HT-29 (cell line): ENCODE measurements at regions not wholly inside any gene's neighbourhood (a gene's known extent, or its start where the extent isn't known, plus 50 kb on each side); places are given as distances from the start of the nearest gene placed in this dataset.
"Not testable (repeated sequence)": the region's sequence is repeated elsewhere in the genome, so short reads cannot be mapped to it uniquely, and the experiment has no call there.

Experiments used
- DNase-seq: peaks from one replicate; pipeline ENCODE4 v3.0.0-alpha.2; 2015; ENCODE audit warnings: low spot score

DNA sequence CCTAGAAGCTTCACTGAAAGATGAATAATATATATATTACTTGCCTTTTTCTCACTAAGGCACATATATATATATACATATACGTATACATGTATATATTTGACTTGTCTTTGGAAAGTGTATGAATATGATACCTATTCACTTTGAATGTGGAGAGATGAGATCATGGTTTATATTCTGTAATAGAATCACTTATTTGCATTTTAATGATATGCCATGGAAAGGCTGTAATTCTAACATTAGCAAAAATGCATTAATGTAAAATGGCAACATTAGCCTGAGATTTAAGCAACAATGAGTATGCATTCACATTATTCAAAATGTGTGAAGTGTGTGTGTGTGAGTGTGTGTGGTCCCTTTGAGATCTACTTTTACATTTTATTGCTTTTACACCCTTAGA lies 54.5 kb upstream of the PRKD1 start:
- DNase-seq, result no peak

DNA sequence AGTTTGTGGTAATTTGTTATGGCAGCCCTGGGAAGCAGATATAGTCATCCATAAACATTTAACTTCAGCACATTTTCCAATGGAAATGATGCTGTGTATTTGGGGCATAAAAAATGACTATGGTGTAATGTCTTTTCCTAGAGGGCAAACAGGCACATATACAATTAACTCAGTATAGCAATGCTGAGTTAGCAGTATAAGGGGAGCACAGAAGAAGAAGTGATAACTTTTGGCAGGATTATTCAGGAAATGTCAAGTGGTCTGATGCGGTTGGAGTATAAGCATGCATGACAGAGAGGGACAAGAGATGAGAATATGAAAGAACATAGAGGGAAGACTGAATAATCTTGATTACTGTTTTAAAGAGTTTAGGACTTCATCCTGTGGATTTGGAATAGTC lies 55.3 kb upstream of the PRKD1 start:
- no peak for DNase-seq

DNA sequence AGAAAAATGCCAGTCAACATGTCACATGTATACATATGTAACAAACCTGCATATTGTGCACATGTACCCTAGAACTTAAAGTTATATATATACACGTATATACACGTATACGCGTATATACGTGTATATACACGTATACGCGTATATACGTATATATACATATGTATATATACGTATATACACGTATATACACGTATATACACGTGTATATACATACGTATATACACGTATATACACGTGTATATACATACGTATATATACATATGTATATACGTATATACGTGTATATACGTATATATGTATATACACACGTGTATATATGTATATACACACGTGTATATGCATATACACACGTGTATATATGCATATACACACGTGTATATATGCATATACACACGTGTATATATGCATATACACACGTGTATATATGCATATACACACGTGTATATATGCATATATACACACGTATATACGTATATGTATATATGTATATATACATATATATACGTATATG lies 62.8 kb upstream of the PRKD1 start:
- DNase-seq, result not testable (repeated sequence)

DNA sequence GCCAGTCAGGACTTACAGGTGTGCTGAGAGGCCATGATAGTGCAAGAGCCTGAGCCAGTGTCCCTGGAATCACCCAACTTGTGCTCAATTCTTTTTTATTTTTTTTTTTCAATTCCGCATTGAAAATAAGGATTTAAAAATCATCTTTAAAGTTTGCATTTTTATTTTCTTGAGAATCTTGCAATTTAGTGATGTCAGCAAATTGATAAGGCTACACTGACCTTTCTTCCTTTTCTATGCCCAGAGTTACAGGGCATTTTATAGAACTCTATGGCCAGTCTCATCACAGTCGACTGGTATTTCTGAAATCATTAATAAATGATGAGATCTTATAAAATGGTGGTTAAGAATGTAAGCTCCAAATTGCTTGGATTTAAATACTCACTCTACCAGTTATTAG lies 63.3 kb upstream of the PRKD1 start:
- no peak for DNase-seq

DNA sequence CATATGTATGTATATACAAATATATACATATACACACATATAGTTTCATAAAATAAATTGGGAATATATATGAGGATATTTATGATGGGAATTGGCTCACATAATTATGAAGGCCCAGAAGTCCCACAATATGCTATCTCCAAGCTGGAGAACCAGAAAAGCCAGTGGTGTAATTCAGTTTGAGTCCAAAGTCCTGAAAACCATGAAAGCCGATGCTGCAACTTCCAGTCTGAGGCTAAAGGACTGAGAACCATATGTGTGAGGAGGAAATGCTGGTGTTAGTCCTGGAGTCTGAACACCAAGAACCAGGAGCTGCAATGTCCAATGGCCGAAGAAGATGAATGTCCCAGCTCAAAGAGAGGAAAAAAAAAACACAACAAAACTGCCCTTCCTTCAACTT lies 65.5 kb upstream of the PRKD1 start:
- no peak for DNase-seq

DNA sequence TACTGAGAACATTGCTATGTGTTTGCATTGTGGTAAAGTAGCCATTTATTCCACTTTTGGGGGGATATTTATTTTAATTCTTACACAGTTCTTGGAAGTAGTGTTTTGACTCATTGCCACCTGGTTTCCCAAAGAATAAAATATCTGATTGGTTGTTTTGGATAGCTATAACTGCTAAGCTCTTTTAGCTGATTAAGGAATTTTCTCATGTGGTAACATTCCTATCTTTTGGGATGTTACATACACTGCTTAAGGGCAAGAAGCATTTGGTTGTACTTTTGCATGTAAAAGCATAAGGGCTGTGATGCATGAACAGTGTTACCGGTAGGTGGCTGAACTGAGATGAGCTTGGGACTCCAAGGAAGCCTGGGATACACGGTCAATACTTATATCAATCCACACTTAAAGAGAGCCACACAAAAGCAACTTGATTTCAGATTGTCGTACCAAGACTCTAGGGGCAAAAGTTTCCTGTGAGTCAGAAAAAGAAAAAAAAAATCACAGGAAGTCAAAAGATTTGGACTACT lies 71.4 kb upstream of the PRKD1 start:
- no peak for DNase-seq

DNA sequence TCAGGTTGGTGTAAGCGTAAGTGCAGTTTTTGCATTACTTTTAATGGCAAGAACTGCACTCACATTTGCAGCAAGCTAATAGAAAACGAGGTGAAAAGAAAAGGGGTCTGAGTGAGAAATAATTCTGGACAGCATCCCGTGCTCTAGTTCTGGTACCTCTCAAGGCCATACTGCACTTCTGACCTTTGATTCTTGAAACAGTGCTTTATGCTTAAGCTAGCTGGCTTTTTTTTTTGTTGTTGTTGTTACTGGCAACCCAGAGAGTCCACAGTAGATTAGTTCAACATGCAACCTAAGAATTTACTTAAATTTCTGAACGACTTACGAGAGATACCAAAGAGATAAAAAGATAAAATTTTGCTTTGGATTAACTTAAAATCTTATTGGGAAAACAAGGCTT lies 75.2 kb upstream of the PRKD1 start:
- DNase-seq, result no peak

DNA sequence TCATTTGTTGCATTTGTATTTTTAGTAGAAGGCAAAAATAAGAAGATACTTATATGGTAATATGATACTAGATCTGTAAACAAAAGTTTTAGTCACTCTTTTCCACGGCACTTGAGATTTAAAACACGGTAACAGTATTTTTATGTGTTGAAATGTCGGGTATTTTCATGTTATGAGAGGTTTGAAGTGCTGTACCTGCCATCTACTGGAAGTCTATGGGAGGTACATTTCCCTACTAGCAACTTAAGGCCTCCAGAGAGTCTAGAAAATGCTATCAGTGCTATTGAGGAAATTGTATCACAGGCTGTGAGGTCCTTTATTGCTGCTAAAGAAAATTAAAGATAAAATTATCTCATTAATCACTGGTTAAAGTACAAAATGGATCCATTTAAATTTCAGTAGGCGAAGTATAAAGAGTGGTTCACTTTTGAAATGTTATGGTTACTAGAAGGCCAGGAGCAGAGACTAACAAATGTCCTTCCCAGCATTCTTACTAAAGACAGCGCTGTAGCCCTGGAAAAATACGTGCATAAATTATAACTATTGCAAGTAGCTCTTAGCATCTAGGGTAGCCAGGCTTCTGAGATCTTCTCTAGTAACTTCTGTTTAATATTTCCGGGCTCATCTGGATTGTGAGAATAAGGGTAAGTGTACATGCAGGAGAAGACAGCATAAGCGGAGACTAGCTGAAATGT lies 77.6 kb upstream of the PRKD1 start:
- DNase-seq, result peak; percentile 14

DNA sequence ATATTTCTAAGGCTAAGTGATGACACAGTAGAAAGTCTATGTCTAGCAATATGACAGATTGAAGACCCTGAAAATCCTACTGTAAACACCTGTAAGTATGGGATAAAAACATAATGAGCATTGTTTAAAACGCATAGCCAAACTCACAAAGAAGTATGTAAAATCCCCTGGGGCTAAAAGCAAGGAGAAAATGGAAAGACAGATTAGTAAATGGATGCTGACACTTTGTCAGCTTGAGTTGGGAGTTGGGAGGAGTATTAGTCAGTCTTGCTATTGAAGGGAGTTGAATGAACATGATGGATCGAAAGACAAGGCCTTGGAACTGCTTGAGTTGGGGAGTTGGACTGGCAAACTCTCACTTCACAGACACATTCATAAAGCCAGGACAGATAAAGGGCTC lies 79.0 kb upstream of the PRKD1 start:
- no peak for DNase-seq

DNA sequence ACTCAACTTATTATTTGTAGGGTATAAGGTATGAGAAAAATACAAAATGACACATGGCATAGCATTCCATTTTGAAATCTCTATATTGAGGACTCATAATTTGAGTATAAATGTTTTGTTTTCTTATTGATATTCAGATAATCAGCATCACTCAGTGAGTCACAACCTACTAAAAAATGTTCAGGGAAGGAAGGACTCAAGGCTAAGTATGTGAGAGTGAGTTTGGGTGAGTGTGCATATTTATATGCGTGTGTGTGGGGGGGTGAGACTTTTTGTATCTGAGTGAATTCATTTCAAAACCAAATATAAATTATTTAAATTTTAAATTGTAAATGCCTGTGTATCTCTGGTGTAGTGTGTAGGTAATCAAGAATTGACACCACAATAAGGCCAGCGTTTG lies 87.8 kb upstream of the PRKD1 start:
- DNase-seq, result no peak

DNA sequence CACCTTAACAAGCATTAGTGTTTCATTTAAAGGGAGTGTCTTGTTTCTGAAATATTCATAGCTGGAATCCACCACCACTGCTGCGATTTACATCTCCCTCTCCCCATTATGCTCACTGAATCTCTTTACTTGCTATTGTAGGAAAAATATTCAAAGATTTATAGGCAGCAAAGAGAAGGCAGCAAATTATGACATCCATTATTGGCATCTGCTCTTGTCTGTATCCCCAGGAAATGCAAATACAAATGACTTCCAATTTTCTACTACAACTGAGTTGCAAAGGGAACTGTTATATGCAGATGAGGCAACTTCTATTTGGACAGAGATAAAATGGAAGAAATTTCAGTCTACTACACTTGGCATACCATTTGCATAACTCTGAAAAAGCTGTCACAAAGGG lies 88.4 kb upstream of the PRKD1 start:
- DNase-seq, result no peak

DNA sequence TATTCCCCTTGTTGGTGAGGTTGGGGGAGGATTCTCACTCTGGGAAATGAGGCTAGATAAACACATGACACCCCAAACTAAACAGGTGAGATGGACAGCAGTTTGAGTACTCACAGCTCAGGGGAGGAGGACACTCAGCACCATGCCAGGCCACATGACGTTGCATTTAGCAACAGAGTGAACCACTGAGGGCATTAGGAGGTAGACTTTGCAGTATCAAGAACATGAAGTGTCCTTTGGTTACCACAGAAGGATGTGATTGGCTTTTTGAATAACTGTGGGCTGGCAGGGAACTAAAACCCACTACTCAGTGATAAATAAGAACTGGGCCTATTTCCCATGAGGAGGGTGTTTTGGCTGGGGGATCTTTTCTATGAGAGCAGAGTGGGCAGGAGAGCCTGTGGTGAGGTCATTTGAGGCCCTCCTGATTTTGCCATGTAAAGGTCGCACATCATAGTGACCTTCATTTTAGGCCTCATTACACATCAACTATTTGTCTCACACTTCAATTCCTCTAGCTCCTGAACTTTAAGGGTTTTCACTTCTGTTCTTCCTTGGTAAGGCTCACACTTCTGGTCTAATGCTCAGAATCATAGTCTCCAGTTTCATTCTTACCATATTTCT lies 89.8 kb upstream of the PRKD1 start:
- no peak for DNase-seq

DNA sequence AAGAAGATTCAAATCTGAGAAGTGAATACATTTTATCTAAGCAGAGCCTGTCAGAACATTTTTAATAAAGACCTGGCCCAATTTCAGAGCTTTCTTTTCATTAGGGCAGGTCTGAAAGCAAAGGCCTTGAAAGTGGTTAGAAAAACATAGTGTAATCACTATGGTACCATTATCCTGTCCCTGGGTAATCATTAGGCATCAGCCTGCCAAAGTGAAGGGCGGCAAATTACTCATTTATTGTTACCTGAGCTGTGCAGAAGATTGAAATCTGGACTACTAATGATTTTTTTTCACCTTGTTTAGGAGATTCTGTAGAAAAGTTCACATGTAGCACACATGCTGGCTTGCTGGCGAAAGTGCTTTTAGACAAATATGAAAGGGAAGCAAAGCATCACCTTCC lies 92.6 kb upstream of the PRKD1 start:
- no peak for DNase-seq

DNA sequence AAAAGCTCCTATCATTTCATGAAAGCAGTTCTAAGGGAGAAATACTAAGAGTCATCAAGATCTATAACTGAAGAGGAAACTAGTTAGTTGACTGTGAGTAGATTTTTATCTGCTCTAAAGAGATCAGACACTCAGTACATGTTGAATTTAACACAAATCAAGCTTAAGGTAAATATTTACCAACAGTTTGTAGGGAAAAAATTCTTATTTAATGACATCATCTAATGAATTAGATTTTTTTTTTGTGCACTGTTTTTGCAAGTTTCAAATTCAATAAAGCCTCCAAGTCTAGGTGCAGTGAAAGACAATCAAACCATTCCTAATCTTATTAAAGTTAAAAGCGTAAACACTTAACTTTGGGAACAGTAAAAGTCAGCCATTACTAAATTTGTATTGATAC lies 93.0 kb upstream of the PRKD1 start:
- no peak for DNase-seq

DNA sequence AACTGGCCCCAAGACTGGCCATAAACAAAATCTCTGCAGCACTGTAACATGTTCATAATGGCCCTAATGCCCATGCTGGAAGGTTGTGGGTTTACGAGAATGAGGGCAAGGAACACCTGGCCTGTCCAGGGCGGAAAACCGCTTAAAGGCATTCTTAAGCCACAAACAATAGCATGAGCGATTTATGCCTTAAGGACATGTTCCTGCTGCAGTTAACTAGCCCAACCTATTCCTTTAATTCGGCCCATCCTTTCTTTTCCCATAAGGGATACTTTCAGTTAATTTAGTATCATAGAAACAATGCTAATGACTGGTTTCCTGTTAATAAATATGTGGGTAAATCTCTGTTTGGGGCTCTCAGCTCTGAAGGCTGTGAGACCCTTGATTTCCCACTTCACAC lies 95.7 kb upstream of the PRKD1 start:
- DNase-seq, result not testable (repeated sequence)

DNA sequence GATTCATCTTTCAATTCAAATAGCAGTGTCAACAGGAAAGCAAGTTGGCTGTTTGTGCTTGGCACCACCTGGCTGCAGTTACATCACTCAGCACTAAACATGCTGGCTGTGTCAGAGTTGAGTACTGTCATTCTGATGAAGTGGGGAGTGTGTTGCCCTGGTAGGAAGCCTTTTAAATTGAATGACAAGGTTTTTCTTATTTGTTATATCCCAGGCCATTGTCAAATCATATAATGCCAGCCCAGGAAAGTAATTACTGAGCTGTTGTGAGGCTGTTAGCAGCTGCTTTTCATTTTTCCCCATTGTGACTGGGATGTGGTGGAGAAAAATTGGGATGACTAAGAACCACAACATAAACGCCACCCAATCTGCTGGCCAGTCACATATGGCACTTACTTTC lies 106.5 kb upstream of the PRKD1 start:
- no peak for DNase-seq

DNA sequence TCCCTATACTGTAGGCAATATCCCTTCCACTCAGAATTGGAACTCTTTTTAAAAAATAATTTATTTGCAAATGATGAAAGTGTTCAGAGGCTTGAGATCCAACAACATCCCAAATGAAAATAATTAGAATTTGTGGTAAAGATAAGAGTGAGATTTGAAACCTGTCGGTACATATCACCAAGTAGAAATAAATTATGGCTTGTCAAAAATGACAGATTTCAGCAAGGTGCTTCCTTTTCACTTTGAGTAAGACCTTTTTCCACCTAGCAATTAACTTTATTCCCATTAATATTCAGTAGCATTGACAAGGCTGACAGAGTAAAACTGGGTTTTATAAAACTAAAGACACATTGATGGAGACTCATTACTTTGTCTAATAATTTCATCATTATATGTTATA lies 107.7 kb upstream of the PRKD1 start:
- no peak for DNase-seq

DNA sequence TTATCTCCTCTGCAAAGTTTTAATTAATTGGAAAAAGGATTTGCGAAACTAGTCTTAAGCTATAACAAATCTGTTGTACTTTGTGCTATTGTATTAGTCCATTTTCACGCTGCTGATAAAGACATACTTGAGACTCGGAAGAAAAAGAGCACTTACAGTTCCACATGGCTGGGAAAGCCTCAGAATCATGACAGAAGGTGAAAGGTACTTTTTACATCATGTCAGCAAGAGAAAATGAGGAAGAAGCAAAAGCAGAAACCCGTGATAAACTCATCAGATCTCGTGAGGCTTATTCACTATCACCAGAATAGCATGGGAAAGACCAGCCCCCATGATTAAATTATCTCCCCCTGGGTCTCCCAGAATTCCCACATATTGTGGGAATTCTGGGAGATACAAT lies 118.1 kb upstream of the PRKD1 start:
- DNase-seq, result no peak

DNA sequence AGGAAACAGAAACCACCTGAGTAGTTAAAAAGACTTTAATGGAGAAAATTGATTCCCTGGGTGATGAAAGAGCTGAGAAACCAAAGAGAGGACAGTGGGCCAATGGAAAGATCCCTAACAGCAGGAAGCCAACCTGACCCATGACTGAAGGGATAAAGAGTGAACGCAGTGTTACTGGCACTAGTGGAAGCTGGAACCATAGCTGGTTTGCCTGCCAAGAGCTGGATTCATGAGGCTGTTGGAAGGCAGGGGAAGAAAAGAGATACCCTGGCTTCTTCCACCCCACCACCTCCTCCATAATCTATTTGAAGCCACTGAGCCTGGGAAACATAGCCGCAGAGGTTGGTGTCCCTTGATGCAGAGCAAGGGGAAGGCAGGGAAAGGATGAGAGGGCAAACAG lies 125.5 kb upstream of the PRKD1 start:
- DNase-seq, result no peak

DNA sequence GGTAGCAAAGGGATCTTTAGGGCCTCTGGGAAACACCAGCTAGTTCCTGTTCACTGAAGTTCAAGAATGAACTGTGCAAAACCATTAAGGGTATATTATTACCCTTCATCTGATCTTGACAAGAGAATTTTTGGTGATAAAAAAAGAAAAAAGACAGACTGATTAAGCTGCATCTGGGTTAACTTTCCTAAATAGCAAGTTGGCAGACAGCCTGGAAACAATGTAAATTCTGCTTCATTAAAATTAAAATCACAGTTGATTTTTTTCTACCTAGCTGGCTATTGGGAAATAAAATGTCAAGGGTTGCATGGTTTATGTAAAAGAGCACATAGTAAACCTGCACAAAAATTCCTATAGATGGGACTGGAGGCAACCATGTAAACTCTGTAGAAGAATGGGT lies 126.6 kb upstream of the PRKD1 start:
- no peak for DNase-seq

DNA sequence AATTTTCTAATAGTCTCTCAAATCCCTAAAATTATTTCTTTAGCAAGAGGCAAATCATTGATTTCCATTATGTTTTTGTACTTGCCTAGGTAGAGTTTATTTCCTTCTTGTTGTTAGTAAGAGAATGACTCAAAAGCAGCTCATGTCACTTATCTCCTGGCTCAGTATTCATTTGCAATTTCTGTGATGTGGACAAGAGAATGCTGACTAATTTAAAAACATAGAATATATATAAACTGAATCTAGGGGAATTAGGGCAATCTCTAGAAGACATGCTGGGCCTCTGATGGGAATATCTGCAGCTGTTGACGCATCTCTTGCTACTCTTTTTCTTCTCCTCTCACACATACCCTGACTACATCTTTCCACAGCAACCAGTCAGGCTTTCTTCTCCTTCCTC lies 130.8 kb upstream of the PRKD1 start:
- DNase-seq, result no peak

DNA sequence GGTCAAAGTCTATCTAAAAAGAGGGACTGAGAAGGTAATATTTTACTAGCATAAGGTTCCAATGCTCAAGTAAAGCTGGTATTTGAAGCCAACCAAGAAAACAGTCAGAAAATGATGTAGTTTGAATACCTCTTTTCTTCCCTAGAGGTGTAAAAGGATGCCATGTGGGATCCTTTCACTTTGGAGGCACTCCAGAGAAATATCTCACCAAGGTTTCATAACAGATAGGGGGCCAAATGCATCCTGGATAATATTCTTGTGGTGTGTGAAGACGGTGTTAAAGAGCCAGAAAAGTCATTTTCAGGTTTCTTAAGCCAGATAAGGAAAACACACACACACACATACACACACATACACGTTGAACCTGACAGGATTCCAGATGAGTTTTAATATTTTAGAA lies 136.1 kb upstream of the PRKD1 start:
- no peak for DNase-seq

DNA sequence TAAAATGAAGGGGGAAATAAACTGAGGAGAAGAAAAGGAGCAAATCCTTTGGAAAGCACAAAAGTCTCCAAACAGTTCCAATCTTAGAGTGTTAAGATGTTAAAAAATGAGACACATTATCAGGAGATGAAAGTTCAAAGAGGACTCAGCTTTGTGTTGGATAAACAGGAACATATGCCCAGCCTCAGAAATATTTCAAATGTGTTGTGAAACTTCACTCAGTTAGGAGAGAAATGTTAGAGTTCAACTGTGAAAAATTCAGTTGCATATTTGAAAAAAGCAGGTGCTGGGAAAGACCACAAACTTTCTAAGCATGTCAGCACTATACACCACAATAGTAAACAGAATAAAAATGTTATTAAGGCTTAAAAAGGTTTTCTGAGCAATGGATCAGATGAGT lies 136.8 kb upstream of the PRKD1 start:
- DNase-seq, result no peak
